Gastroesophageal sphincter (tissue), 4 donors: ENCODE measurements at regions not wholly inside any gene's neighbourhood (a gene's known extent, or its start where the extent isn't known, plus 50 kb on each side); places are given as distances from the start of the nearest gene placed in this dataset.

Experiments
- ATAC-seq: fragments of 150-250 bp; one replicate; pipeline ENCODE4 v1.9.1; 2016; ENCODE audit warnings: mild to moderate bottlenecking, moderate library complexity
- H3K27ac ChIP-seq, 4 donors: fragments of 200-600 bp; sonication (generic) in 3 of 4; 1 replicate in 3 of 4; 2 replicates in 1 of 4; pipeline ENCODE4 v1.5.1; 2016 to 2019
- H3K27me3 ChIP-seq: fragments of 200-600 bp; sonication (generic); one replicate; pipeline ENCODE4 v1.5.1; 2019
- H3K36me3 ChIP-seq, 2 donors: fragments of 200-600 bp; sonication (generic); one replicate each; pipeline ENCODE4 v1.5.1; 2019; ENCODE audit warnings: control low read depth in 1 of 2
- H3K4me1 ChIP-seq, 3 donors: fragments of 200-600 bp; sonication (generic); 1 replicate in 2 of 3; 2 replicates in 1 of 3; pipeline ENCODE4 v1.5.1; 2016 to 2019; ENCODE audit warnings: control low read depth in 2 of 3
- H3K4me3 ChIP-seq, 2 donors: fragments of 200-600 bp; sonication (generic); one replicate each; pipeline ENCODE4 v1.5.1; 2019; ENCODE audit warnings: mild to moderate bottlenecking in 1 of 2, moderate library complexity in 1 of 2
- H3K9me3 ChIP-seq, 3 donors: fragments of 200-600 bp; sonication (generic); one replicate each; pipeline ENCODE4 v1.5.1; 2017 to 2019; ENCODE audit warnings: control low read depth in 2 of 3
- EP300 ChIP-seq: sonication (generic); formaldehyde crosslinking; IDR thresholded peaks from one replicate; pipeline ENCODE4 v1.6.1; 2017; ENCODE audit warnings: antibody characterized with exemption, mild to moderate bottlenecking
- POLR2A ChIP-seq, 2 donors: fragments of 450-650 bp; IDR thresholded peaks; one replicate each; pipeline ENCODE4 v1.6.1; 2017; ENCODE audit warnings: antibody characterized with exemption in 2 of 2, mild to moderate bottlenecking in 2 of 2, moderate library complexity in 1 of 2
- POLR2AphosphoS5 ChIP-seq: sonication (generic); formaldehyde crosslinking; IDR thresholded peaks from one replicate; pipeline ENCODE4 v1.6.1; 2017; ENCODE audit warnings: antibody characterized with exemption
- WGBS, 2 donors: methylation state at CpG; one replicate each; pipeline ENCODE4 v1.1.5; 2018; ENCODE audit warnings: low coverage in 1 of 2; 5-methylcytosine and 5-hydroxymethylcytosine counted together
- TF ChIP-seq, protein P1 (sequence below), 4 experiments: fragments of 200-600 bp in 2 of 4; fragments of 450-650 bp in 2 of 4; sonication (generic) in 1 of 4; IDR thresholded peaks; one replicate each; pipeline ENCODE4 v1.5.1; 2017 to 2019; ENCODE audit warnings: antibody characterized with exemption in 4 of 4, mild to moderate bottlenecking in 2 of 4, moderate library complexity in 2 of 4

DNA sequence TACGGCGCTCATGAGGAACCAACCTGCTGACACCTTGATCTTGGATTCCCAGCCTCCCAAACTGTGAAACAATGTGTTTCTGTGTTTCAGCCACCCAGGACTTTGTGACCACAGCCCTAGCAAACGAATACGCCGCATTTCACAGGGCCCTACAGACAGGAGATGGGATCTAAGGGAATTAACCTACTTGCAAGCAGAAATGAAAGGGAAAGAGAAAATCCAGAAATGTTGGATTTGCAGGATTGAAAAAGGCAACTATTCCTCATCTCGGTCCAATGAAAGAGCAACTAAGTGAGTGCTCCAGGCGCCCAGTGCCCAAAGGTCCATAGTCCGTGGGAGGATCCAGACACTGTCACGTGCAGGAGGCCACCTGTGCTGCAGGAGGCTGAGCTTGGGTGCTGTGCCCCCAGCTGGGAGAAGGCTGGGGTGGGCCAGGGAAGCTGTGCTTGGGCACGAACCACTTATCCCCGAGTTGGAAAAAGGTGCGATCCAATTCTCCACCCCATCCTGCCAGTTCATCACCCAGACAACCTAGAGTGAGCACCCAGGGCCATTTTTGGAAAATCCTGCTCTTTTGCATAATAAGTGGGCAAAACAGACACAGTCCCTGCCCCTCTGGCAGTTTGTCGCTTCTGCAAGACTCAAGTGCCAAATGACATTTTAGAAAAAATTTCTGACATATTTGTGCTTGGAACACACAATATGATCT is 177.9 kb downstream of the C9orf50 start:
- no peaks in the 10 kb centered on the region for H3K36me3 ChIP-seq
- H3K27me3 ChIP-seq, result no peaks in the 10 kb centered on the region
- peaks cover 0 to 15% (median under 1%) of the 10 kb centered on the region in 3 donors for H3K4me1 ChIP-seq
- H3K4me3 ChIP-seq, result no peak overlapping the region
- no peaks in the 10 kb centered on the region for H3K9me3 ChIP-seq
- H3K27ac ChIP-seq, result no peak overlapping the region
- no peak for TF ChIP-seq POLR2AphosphoS5
- TF ChIP-seq EP300, result no peak
- no peak for TF ChIP-seq POLR2A (IDR thresholded peaks at IDR 0.05)
- TF ChIP-seq, protein P1, sequence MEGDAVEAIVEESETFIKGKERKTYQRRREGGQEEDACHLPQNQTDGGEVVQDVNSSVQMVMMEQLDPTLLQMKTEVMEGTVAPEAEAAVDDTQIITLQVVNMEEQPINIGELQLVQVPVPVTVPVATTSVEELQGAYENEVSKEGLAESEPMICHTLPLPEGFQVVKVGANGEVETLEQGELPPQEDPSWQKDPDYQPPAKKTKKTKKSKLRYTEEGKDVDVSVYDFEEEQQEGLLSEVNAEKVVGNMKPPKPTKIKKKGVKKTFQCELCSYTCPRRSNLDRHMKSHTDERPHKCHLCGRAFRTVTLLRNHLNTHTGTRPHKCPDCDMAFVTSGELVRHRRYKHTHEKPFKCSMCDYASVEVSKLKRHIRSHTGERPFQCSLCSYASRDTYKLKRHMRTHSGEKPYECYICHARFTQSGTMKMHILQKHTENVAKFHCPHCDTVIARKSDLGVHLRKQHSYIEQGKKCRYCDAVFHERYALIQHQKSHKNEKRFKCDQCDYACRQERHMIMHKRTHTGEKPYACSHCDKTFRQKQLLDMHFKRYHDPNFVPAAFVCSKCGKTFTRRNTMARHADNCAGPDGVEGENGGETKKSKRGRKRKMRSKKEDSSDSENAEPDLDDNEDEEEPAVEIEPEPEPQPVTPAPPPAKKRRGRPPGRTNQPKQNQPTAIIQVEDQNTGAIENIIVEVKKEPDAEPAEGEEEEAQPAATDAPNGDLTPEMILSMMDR (IDR thresholded peaks at IDR 0.05), result no peak
- no peak for ATAC-seq
- 59 to 61% methylated on average over 8 to 13 of the region's 13 CpGs for WGBS, 2 donors

DNA sequence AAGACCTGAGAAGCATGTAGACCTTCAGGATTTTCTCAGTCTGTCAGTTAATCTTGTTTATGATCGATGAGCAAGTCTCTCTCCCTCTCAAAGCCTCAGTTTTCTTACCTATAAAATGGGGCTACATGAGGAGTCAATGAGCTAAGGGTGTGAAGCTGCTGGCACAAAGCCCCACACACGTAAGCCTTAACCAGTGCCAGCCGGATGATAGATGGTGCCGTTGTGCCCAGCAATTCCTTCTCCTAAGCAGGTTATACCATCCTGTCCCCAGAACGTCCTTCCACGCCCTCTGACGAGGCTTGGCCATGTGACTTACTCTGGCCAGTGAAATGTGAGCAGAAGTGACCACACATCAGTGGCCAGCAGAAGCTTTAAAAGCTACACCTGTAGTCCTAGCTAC is 179.0 kb downstream of the C9orf50 start:
- H3K27me3 ChIP-seq, result no peaks in the 10 kb centered on the region
- H3K27ac ChIP-seq, result no peak overlapping the region
- peaks cover 0 to 26% (median 9%) of the 10 kb centered on the region in 3 donors for H3K4me1 ChIP-seq
- 56 to 75% methylated on average over 2 to 4 of the region's 7 CpGs for WGBS, 2 donors
- TF ChIP-seq POLR2A (IDR thresholded peaks at IDR 0.05) (no peak), EP300 (no peak)
- H3K4me3 ChIP-seq, result no peak overlapping the region
- no peak for ATAC-seq
- no peaks in the 10 kb centered on the region for H3K9me3 ChIP-seq
- H3K36me3 ChIP-seq, result no peaks in the 10 kb centered on the region

DNA sequence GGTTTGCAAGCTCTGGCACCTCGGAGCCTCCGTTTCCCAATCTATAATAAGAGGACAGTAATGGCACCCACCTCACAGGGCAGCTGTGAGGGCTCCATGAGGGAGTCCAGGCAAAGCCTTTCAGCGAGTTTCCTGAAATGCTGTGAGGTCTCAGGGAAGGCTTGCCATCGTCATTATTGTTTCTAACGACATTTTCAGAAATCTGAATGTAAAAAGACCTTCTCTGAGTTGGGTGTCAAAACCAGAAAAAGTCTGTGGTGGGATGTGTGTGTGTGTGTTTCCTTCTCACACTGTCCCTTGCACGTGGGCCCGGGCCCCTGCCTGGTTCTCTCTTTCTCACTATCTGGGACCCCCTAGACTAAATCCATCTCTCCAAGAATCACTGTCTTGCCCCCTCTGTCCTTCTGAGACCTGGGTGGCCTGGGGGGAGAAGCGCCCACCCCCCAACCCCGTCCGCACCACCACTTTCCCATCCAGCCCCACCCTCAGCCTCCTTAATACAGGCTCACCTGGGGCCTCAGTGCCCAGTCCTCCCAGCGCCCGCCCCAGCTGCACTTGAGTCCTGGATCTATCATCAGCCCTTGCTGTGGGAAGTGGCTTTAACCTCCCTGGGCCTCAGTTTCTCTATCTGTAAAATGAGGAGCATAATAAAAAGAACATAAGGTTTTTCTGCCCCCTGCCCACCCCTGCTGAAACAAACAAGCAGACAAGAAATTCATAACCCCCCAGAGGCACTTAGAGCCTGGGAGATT is 180.3 kb downstream of the C9orf50 start:
- Histone ChIP-seq H3K27me3 (no peaks in the 10 kb centered on the region), H3K36me3 (no peaks in the 10 kb centered on the region), H3K4me1 (peaks cover 0 to 34% (median 12%) of the 10 kb centered on the region in 3 donors), H3K9me3 (no peaks in the 10 kb centered on the region), H3K4me3 (no peak overlapping the region), H3K27ac (no peak overlapping the region)
- TF ChIP-seq POLR2AphosphoS5, result no peak
- TF ChIP-seq, protein P1 (IDR thresholded peaks at IDR 0.05), result no peak
- TF ChIP-seq EP300, result no peak
- TF ChIP-seq POLR2A (IDR thresholded peaks at IDR 0.05), result no peak
- 60 to 64% methylated on average over 7 to 8 of the region's 12 CpGs for WGBS, 2 donors
- ATAC-seq, result no peak

DNA sequence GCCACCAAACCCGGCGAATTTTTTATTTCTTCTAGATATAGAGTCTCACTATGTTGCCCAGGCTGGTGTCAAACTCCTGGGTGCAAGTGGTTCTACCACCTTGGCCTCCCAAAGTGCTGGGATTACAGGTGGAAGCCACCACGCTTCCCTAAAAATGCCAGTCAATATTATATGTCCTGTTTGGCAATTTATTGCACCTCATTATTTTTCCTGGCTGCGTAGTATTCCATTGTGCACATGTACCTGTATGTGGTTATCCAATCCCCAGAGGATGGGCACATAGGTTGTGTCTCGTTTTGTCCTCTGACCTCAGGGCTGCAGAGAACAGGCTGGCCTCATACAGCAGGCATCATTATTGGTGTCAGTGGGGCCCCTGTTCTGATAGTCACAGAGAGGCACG is 181.7 kb downstream of the C9orf50 start:
- no peak for TF ChIP-seq POLR2AphosphoS5
- TF ChIP-seq EP300, result no peak
- no peak for TF ChIP-seq POLR2A (IDR thresholded peaks at IDR 0.05)
- TF ChIP-seq, protein P1 (IDR thresholded peaks at IDR 0.05), result no peak
- no peaks in the 10 kb centered on the region for H3K27me3 ChIP-seq

DNA sequence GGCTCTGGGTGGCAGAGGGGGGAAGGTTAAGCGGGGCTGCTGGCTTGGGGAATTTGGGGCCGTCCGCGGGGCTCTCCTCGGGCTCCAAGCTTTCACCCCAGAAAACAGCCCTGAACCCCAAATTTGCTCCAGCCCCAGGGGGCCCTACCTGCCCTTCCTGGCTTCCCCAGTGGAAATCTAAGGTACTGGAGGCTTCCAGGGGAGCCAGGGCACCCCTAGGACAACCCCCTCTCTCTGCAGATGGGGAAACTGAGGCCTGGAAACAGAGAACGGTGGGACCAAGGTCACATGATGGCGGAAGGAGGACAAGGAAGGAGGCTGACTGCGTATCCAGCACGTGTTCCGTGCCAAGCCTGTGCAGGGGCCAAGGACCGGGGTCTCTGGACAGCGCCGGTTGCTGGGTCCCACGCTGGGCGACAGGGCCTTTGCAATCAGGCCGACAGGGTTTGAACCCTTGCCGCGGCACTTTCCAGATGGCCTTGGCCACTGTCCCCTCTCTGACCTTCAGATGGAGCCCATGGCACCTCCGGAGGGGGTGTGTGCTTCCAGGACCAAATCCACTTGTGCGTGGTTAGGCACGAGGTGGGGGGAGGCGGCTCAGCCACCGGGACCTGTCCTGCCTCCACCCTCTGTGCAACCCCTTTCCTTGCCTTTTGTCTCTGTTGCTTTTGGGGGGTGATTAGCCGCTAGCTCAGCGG is 183.1 kb downstream of the C9orf50 start:
- Histone ChIP-seq H3K36me3 (no peaks in the 10 kb centered on the region), H3K9me3 (no peaks in the 10 kb centered on the region), H3K27me3 (no peaks in the 10 kb centered on the region), H3K4me1 (peaks cover 0 to 26% (median 12%) of the 10 kb centered on the region in 3 donors), H3K27ac (peak overlapping the region; percentile 51 to 82 (median 75)), H3K4me3 (peak overlapping the region; percentile 52 to 68)
- TF ChIP-seq EP300, result no peak
- no peak for TF ChIP-seq POLR2AphosphoS5
- TF ChIP-seq, protein P1 (IDR thresholded peaks at IDR 0.05), result peak in 1 of 4 experiments; percentile 11
- WGBS, 2 donors, result 18 to 31% methylated on average over 11 to 12 of the region's 25 CpGs
- ATAC-seq, result peak; percentile 31

More for the DNA sequence above, 181.7 kb downstream of the C9orf50 start:
- Histone ChIP-seq H3K9me3 (no peaks in the 10 kb centered on the region), H3K36me3 (no peaks in the 10 kb centered on the region), H3K4me3 (no peak overlapping the region), H3K4me1 (peaks cover 0 to 34% (median 12%) of the 10 kb centered on the region in 3 donors), H3K27ac (no peak overlapping the region)
- ATAC-seq, result no peak
- WGBS, 2 donors, result 80 to 82% methylated on average over 5 to 6 of the region's 6 CpGs
